ENCODE measurements at regions not wholly inside any gene's neighbourhood (a gene's known extent, or its start where the extent isn't known, plus 50 kb on each side); places are given as distances from the start of the nearest gene placed in this dataset.

- TF ChIP-seq, protein P1, sequence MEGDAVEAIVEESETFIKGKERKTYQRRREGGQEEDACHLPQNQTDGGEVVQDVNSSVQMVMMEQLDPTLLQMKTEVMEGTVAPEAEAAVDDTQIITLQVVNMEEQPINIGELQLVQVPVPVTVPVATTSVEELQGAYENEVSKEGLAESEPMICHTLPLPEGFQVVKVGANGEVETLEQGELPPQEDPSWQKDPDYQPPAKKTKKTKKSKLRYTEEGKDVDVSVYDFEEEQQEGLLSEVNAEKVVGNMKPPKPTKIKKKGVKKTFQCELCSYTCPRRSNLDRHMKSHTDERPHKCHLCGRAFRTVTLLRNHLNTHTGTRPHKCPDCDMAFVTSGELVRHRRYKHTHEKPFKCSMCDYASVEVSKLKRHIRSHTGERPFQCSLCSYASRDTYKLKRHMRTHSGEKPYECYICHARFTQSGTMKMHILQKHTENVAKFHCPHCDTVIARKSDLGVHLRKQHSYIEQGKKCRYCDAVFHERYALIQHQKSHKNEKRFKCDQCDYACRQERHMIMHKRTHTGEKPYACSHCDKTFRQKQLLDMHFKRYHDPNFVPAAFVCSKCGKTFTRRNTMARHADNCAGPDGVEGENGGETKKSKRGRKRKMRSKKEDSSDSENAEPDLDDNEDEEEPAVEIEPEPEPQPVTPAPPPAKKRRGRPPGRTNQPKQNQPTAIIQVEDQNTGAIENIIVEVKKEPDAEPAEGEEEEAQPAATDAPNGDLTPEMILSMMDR (IDR thresholded peaks at IDR 0.05; ENCODE audit: low read length) = no peak
- no peak for TF ChIP-seq EZH2 (IDR thresholded peaks at IDR 0.05; ENCODE audit: borderline replicate concordance, low read length)
These were observed 185.1 kb downstream of the NOL4 start for GRCh38 chr18:34039611-34040010.

Data from OCI-LY1 (cell line).